Hepatocyte (in vitro differentiated cells): ENCODE measurements at regions not wholly inside any gene's neighbourhood (a gene's known extent, or its start where the extent isn't known, plus 50 kb on each side); places are given as distances from the start of the nearest gene placed in this dataset.

Experiments used
- DNase-seq: peaks from one replicate; pipeline ENCODE4 v3.0.0-alpha.2; 2016; ENCODE audit warnings: low spot score
- H2AFZ ChIP-seq: fragments of 200-600 bp; sonication (generic); 2 replicates; pipeline ENCODE4 v1.6.0; 2016; ENCODE audit warnings: antibody characterized with exemption, mild to moderate bottlenecking
- H3K27ac ChIP-seq: fragments of 200-600 bp; sonication (generic); 2 replicates; pipeline ENCODE4 v1.5.1; 2016; ENCODE audit warnings: mild to moderate bottlenecking
- H3K27me3 ChIP-seq: fragments of 200-600 bp; sonication (generic); 2 replicates; pipeline ENCODE4 v1.6.1; 2016
- H3K36me3 ChIP-seq: fragments of 200-600 bp; sonication (generic); replicated peaks from 2 replicates; pipeline ENCODE4 v1.5.1; 2016; ENCODE audit warnings: low read depth; ENCODE audit not compliant: insufficient read depth
- H3K4me1 ChIP-seq: fragments of 200-600 bp; sonication (generic); 2 replicates; pipeline ENCODE4 v1.5.1; 2016; ENCODE audit warnings: mild to moderate bottlenecking, moderate library complexity; ENCODE audit not compliant: insufficient read depth
- H3K4me2 ChIP-seq: fragments of 200-600 bp; sonication (generic); 2 replicates; pipeline ENCODE4 v1.6.0; 2016
- H3K4me3 ChIP-seq: fragments of 200-600 bp; sonication (generic); 2 replicates; pipeline ENCODE4 v1.5.1; 2016; ENCODE audit warnings: mild to moderate bottlenecking
- H3K79me2 ChIP-seq: fragments of 200-600 bp; sonication (generic); 2 replicates; pipeline ENCODE4 v1.6.0; 2017; ENCODE audit warnings: mild to moderate bottlenecking
- H3K9me2 ChIP-seq: fragments of 200-600 bp; sonication (generic); replicated peaks from 2 replicates; pipeline ENCODE4 v1.6.0; 2017; ENCODE audit warnings: mild to moderate bottlenecking; ENCODE audit not compliant: insufficient read depth
- H3K9me3 ChIP-seq: fragments of 200-600 bp; sonication (generic); 2 replicates; pipeline ENCODE4 v1.5.1; 2016; ENCODE audit warnings: low read depth, mild to moderate bottlenecking
- H4K20me1 ChIP-seq: fragments of 200-600 bp; sonication (generic); 2 replicates; pipeline ENCODE4 v1.6.0; 2016; ENCODE audit warnings: mild to moderate bottlenecking; ENCODE audit not compliant: insufficient read depth, poor library complexity, severe bottlenecking
- EZH2 ChIP-seq: fragments of 200-600 bp; sonication (generic); IDR thresholded peaks from 2 replicates; pipeline ENCODE4 v1.6.1; 2016; ENCODE audit warnings: antibody characterized with exemption, mild to moderate bottlenecking, borderline replicate concordance
- EZH2phosphoT487 ChIP-seq: fragments of 200-600 bp; sonication (generic); IDR thresholded peaks from one replicate; pipeline ENCODE4 v1.6.1; 2018; ENCODE audit warnings: antibody characterized with exemption, mild to moderate bottlenecking, low read depth, moderate library complexity; ENCODE audit not compliant: unreplicated experiment, severe bottlenecking
- WGBS: methylation state at CpG from one replicate; pipeline ENCODE4 v1.1.6; 2016; ENCODE audit warnings: low lambda C conversion rate; ENCODE audit errors: missing lambda C conversion rate; 5-methylcytosine and 5-hydroxymethylcytosine counted together
- TF ChIP-seq, protein P1 (sequence below): fragments of 200-600 bp; sonication (generic); IDR thresholded peaks from 2 replicates; pipeline ENCODE4 v1.5.1; 2016; ENCODE audit warnings: antibody characterized with exemption, mild to moderate bottlenecking; ENCODE audit not compliant: poor library complexity

DNA sequence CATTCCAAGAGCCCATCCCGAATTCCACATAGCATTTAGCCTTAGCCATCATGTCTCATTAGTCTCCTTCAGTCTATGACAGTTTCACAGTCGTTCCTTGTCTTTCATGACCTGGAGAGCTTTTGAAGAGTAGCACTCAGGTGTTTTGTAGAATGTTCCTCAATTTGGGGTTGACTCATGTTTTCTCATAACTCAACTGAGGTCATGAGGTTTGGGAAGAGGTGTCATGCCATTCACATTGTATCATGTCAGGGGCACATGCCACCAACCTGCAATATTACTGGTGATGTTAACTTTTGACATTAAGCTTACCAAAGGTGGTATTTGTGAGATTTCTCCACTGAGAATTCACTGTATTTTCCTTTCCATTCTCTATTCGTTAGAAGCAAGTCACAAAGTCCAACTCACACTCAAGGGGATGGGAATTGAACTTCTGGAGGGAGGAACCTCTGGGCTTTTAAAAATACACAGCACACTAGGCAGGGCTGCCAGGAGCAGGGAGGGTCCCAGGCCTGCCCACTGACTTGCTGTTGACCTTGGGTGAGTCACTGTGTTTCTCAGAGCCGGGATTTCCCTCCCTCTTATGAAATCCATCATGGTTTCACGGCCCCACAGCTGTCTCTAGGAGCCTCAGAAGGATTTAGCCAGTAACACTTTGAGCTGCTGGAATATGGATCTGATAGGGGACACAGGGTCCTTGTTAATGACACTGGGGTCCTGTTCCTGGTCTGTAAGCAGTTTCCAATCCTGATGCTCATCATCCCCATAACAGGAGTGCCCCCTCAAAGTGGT lies 74.4 kb upstream of the TCF7L2 start:
- no peaks in the 10 kb centered on the region for H3K36me3 ChIP-seq
- peak; percentile 48 for DNase-seq

DNA sequence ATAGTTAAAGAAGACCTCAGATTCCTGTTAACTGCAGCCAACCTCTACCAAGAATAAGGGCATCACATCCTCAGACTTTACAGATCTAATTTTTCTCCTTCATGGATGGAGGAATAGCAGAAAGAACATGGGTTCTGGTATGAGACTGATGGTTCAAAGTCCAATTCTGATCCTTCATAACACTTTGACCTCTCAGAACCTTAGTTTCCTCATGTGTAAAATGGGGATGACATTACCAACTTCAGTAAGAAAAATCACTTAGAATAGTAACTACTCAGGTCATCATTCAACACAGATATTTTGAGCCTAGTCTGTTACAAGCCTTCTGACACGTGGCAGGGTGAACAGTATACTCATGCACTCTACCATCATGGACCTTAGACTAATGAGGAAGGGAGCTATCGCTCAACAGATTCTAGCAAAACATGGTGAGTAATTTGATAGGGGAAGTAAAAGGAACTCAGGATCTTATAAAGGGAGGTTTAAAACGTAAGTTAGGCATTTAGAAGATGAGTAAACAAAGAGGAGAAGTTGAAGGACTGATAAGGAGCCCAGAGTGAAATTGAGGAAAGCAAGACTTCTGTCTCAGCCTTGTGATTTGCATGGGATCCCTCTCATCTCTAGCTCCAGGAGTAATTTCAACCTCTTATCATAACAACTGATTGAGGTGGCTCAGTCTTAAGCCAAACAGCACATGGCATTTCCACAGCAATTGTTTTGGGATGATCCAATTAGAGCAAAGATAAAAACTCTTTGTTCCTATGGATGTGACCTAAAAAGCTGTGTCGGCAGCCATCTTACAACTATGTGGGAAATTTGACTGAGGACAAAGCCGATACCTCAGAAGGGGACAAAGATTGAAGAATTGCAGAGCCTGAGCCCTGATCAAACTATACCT lies 69.2 kb upstream of the TCF7L2 start:
- WGBS = 37% methylated on average over 5 of the region's 5 CpGs
- Histone ChIP-seq H3K79me2 (no peaks in the 10 kb centered on the region), H3K9me3 (no peaks in the 10 kb centered on the region), H2AFZ (no peak overlapping the region), H3K4me2 (no peak overlapping the region), H3K4me3 (no peak overlapping the region), H4K20me1 (no peaks in the 10 kb centered on the region), H3K36me3 (no peaks in the 10 kb centered on the region), H3K4me1 (peaks cover 5% of the 10 kb centered on the region), H3K27me3 (no peaks in the 10 kb centered on the region), H3K9me2 (no peaks in the 10 kb centered on the region), H3K27ac (peak overlapping the region; percentile 24)
- no peak for TF ChIP-seq EZH2phosphoT487
- TF ChIP-seq EZH2 = no peak
- TF ChIP-seq, protein P1, sequence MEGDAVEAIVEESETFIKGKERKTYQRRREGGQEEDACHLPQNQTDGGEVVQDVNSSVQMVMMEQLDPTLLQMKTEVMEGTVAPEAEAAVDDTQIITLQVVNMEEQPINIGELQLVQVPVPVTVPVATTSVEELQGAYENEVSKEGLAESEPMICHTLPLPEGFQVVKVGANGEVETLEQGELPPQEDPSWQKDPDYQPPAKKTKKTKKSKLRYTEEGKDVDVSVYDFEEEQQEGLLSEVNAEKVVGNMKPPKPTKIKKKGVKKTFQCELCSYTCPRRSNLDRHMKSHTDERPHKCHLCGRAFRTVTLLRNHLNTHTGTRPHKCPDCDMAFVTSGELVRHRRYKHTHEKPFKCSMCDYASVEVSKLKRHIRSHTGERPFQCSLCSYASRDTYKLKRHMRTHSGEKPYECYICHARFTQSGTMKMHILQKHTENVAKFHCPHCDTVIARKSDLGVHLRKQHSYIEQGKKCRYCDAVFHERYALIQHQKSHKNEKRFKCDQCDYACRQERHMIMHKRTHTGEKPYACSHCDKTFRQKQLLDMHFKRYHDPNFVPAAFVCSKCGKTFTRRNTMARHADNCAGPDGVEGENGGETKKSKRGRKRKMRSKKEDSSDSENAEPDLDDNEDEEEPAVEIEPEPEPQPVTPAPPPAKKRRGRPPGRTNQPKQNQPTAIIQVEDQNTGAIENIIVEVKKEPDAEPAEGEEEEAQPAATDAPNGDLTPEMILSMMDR = no peak
- DNase-seq = peak; percentile 23

More for the DNA sequence above, 74.4 kb upstream of the TCF7L2 start:
- H3K27ac ChIP-seq = peak overlapping the region; percentile 58
- H3K4me1 ChIP-seq = peaks cover 5% of the 10 kb centered on the region
- H4K20me1 ChIP-seq = no peaks in the 10 kb centered on the region
- H3K27me3 ChIP-seq = no peaks in the 10 kb centered on the region
- WGBS = 60% methylated on average over 5 of the region's 5 CpGs
- no peaks in the 10 kb centered on the region for H3K9me3 ChIP-seq
- H2AFZ ChIP-seq = no peak overlapping the region
- TF ChIP-seq, protein P1 = no peak
- no peak for TF ChIP-seq EZH2
- TF ChIP-seq EZH2phosphoT487 = no peak
- H3K9me2 ChIP-seq = no peaks in the 10 kb centered on the region
- H3K4me3 ChIP-seq = no peak overlapping the region
- H3K79me2 ChIP-seq = no peaks in the 10 kb centered on the region
- no peak overlapping the region for H3K4me2 ChIP-seq

DNA sequence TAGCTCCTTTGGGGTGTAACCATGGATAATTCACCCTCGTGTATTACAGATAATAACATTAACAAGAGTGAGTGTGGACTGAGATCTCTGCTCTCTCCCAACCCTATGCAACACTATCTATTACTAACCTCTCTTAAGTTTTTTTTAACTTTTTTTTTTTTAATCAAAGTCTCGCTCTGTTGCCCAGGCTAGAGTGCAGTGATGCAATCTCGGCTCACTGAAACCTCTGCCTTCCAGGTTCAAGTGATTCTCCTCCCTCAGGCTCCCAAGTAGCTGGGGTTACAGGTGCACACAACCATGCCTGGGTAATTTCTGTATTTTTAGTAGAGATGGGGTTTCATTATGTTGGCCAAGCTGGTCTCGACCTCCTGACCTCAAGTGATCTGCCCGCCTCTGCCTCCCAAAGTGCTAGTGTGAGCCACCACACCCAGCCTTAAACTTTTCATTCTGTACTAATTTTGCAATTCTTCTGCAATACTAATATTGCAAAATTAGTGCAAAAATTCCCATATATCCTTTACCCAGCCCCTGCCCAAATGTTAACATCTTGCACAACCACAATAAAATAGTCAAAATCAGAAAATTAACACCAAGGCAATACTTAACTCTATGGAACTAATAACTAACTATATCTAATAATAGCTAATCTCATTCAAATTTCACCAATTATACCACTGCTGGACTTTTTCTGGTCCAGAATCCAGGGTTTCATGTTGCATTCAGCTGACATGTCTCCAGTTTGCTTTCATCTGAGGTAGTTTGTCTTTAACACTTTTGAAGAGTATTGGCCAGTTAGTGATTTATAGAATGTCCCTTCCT lies 66.5 kb upstream of the TCF7L2 start:
- Histone ChIP-seq H3K9me3 (no peaks in the 10 kb centered on the region), H3K27me3 (no peaks in the 10 kb centered on the region), H3K4me2 (no peak overlapping the region), H3K36me3 (no peaks in the 10 kb centered on the region), H3K9me2 (no peaks in the 10 kb centered on the region), H4K20me1 (no peaks in the 10 kb centered on the region), H3K4me3 (no peak overlapping the region), H2AFZ (no peak overlapping the region), H3K79me2 (no peaks in the 10 kb centered on the region), H3K27ac (no peak overlapping the region), H3K4me1 (no peaks in the 10 kb centered on the region)
- TF ChIP-seq EZH2 = no peak
- TF ChIP-seq EZH2phosphoT487 = no peak
- TF ChIP-seq, protein P1 = no peak
- DNase-seq = no peak
- WGBS = 91% methylated on average over 5 of the region's 5 CpGs
